AG09319 (cell line): ENCODE measurements at regions not wholly inside any gene's neighbourhood (a gene's known extent, or its start where the extent isn't known, plus 50 kb on each side); places are given as distances from the start of the nearest gene placed in this dataset.
"Not testable (repeated sequence)": the region's sequence is repeated elsewhere in the genome, so short reads cannot be mapped to it uniquely, and the experiment has no call there.

Source experiments
- DNase-seq: peaks from one replicate; pipeline ENCODE4 v3.0.0-alpha.2; 2010; ENCODE audit warnings: low read depth; ENCODE audit errors: extremely low read depth
- TF ChIP-seq, protein P1 (sequence below): IDR thresholded peaks from 2 replicates; pipeline ENCODE4 v1.5.1; 2011; ENCODE audit warnings: low read depth, mild to moderate bottlenecking, inconsistent platforms, low read length, moderate library complexity

DNA sequence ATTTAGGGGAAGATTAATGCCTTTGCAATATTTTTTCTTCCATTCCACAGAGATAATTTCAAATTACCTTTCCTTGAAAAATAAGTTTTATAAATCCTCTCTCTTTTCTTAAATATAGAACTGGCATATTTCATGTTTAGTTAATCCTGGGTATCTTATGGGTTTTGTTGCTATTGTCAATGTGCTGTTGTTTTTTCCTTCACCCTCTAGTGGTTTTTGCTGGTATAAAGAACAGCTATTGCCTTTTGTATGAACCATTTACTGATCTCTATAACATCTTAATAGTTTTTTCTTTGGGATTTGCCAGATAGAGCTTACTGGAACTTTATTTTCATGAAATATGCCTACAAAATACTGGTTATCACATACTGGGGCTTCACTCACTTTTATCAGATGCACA, 359.6 kb upstream of the DPPA4 start:
- no peak for DNase-seq

GRCh38 chr3:109702252-109702651, 364.9 kb upstream of the DPPA4 start:
- no peak for DNase-seq
- TF ChIP-seq, protein P1, sequence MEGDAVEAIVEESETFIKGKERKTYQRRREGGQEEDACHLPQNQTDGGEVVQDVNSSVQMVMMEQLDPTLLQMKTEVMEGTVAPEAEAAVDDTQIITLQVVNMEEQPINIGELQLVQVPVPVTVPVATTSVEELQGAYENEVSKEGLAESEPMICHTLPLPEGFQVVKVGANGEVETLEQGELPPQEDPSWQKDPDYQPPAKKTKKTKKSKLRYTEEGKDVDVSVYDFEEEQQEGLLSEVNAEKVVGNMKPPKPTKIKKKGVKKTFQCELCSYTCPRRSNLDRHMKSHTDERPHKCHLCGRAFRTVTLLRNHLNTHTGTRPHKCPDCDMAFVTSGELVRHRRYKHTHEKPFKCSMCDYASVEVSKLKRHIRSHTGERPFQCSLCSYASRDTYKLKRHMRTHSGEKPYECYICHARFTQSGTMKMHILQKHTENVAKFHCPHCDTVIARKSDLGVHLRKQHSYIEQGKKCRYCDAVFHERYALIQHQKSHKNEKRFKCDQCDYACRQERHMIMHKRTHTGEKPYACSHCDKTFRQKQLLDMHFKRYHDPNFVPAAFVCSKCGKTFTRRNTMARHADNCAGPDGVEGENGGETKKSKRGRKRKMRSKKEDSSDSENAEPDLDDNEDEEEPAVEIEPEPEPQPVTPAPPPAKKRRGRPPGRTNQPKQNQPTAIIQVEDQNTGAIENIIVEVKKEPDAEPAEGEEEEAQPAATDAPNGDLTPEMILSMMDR, result no peak

More for the DNA sequence above, 359.6 kb upstream of the DPPA4 start:
- TF ChIP-seq, protein P1, result no peak

DNA sequence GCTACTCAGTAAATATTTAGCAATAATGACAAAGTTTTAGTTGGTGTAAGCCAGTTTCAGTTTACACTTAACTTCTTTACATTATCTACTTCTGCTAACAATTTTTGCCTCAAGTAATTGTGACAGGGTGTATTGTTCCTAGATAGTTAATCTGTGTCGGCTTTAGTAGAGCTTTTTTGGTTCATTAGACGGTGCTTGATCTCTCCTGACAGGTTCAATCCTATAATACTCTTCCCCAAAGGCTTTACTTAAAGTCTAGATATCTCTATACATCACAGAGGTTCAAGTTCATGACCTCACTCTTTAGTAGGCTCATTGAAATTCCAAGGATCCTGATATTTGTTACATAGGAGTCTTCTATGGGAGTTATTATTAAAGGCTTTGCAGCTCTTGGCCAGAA, 365.6 kb upstream of the DPPA4 start:
- TF ChIP-seq, protein P1, result no peak
- DNase-seq, result no peak

DNA sequence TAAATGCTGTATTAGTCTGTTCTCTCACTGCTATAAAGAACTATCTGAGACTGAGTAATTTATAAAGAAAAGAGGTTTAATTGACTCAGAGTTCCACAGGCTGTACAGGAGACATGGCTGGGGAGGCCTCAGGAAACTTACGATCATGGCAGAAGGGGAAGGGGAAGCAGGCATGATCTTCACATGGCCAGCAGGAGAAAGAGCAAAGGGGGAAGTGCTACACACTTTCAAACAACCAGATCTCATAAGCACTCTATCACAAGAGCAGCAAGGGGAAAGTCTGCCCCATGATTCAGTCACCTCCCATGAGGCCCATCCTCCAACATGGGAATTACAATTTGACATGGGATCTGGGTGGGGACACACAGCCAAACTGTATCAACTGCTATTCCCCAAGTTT, 367.8 kb upstream of the DPPA4 start:
- DNase-seq, result not testable (repeated sequence)

DNA sequence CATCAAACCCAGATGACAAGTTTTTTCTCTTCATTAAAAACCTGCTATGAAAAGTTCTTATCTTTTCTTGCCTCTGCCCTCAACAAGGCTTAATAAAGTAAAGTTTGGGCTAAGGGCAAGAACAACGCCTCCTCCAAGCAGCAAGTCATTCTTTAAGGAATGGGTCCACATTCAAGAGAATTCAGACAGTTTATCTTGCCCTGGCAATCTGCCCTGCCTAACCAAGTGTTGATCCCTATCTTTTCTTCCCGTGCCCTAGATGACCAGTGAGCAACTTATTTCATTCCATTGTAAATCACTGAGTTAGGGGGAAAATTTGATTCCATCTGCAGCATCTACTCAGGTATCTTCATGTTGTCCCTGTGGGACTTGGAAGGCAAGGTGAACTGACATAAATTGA, 370.3 kb upstream of the DPPA4 start:
- DNase-seq, result no peak
- TF ChIP-seq, protein P1, result no peak

DNA sequence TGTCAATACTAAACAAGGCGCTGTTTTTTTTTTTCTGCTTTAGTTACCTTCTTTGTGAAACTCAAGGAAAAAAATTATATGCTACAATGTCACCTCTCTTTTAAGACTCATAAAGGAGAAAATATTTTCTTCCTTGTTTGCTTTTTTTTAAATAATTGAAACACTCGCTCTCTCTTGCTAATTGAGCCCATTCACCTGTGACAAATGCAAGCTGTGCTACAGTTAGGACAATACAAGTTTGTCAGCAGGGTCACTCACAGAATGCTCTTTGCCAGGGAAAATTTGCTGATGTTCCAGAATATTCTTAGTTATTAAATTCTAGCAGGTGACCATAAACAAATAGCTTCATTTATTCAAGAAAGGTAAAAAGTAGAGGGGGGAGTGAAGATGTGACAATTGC, 375.9 kb upstream of the DPPA4 start:
- no peak for DNase-seq
- TF ChIP-seq, protein P1, result no peak

- no peak for DNase-seq
- TF ChIP-seq, protein P1, result no peak
Observed at GRCh38 chr3:109715707-109716106, 378.4 kb upstream of the DPPA4 start.

DNA sequence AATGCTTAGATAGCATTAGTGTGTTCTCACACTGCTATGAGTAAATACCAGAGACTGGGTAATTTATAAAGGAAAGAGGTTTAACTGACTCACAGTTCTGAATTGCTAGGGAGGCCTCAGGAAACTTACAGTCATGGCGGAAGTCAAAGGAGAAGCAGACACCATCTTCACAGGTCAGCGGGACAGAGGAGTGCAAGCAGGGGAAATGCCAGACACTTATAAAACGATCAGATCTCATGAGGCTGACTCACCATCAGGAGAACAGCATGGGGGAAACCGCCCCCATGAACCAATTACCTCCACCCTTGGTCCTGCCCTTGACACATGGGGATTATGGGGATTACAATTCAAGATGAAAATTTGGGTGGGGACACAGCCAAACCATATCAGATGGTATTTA, 381.5 kb upstream of the DPPA4 start:
- TF ChIP-seq, protein P1, result no peak
- DNase-seq, result no peak
